Erythroblast (primary cell): ENCODE measurements at regions not wholly inside any gene's neighbourhood (a gene's known extent, or its start where the extent isn't known, plus 50 kb on each side); places are given as distances from the start of the nearest gene placed in this dataset.

Source experiments
- GATA1 ChIP-seq: IDR thresholded peaks from 2 replicates; pipeline ENCODE4 v1.6.1; 2011; ENCODE audit warnings: low read depth, mild to moderate bottlenecking, control low read depth, low read length, moderate library complexity
- POLR2A ChIP-seq: IDR thresholded peaks from 2 replicates; pipeline ENCODE4 v1.6.1; 2011; ENCODE audit warnings: mild to moderate bottlenecking, low read length

GRCh38 chr16:56097306-56097705 is 94.0 kb upstream of the GNAO1 start:
- TF ChIP-seq POLR2A = no peak
- no peak for TF ChIP-seq GATA1
